Kidney epithelial cell (primary cell): ENCODE measurements at regions not wholly inside any gene's neighbourhood (a gene's known extent, or its start where the extent isn't known, plus 50 kb on each side); places are given as distances from the start of the nearest gene placed in this dataset.

Experiments
- DNase-seq: peaks from one replicate; pipeline ENCODE4 v3.0.0-alpha.2; 2010; ENCODE audit warnings: low read depth
- H3K27me3 ChIP-seq: 2 replicates; pipeline ENCODE4 v1.6.0; 2011; ENCODE audit warnings: low read length; ENCODE audit not compliant: control insufficient read depth, insufficient read depth
- H3K36me3 ChIP-seq: 2 replicates; pipeline ENCODE4 v1.5.1; 2011; ENCODE audit warnings: low read length; ENCODE audit not compliant: control insufficient read depth, insufficient read depth
- H3K4me3 ChIP-seq: 2 replicates; pipeline ENCODE4 v1.5.1; 2011; ENCODE audit warnings: low read depth, mild to moderate bottlenecking, control low read depth, low read length
- CTCF ChIP-seq: IDR thresholded peaks from 2 replicates; pipeline ENCODE4 v1.5.1; 2011; ENCODE audit warnings: mild to moderate bottlenecking, moderate library complexity, low read length, control low read depth, inconsistent platforms; ENCODE audit not compliant: insufficient read depth, poor library complexity, severe bottlenecking

GRCh38 chr13:97853550-97853949, 99.9 kb upstream of the IPO5 start:
- TF ChIP-seq CTCF: no peak
- Histone ChIP-seq H3K36me3 (no peaks in the 10 kb centered on the region), H3K4me3 (no peak overlapping the region), H3K27me3 (no peaks in the 10 kb centered on the region)
- no peak for DNase-seq

DNA sequence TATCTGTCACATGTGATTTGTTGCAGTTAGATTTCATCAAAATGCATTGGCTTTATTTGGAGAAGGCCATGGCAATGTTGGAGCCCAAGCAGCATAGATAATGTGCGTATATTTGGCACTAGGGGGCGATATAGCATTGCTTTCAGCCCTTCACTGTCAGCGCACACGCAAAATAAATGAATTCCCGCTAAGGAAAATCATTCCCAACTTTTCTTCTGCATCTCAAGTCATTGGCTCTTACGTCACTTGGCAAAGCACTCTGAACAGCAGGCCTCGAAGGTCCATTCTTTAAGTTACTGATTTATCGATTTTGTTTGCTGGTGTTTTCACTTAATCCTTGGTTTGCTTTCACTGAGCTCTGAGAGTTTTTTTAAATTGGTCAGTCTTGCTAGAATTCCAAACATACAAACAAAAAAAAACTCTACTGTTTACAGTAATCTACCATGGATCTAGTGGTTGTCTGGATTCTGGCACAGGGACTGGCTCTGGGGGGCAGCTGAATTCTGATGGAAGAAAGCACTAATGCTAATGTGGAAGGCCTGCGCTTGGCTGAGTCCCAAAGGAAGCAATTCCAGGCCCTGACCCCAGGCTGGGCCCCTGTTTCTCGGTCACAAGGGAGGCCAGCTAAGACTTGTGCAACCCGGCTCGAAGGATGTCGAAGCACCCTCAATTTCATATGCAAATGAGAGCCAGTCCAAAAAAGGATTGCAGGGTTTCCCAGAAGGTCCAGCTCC, 97.7 kb upstream of the IPO5 start:
- H3K27me3 ChIP-seq: no peaks in the 10 kb centered on the region
- peak; percentile 75 for TF ChIP-seq CTCF
- H3K36me3 ChIP-seq: no peaks in the 10 kb centered on the region
- H3K4me3 ChIP-seq: no peak overlapping the region
- DNase-seq: peak; percentile 52

DNA sequence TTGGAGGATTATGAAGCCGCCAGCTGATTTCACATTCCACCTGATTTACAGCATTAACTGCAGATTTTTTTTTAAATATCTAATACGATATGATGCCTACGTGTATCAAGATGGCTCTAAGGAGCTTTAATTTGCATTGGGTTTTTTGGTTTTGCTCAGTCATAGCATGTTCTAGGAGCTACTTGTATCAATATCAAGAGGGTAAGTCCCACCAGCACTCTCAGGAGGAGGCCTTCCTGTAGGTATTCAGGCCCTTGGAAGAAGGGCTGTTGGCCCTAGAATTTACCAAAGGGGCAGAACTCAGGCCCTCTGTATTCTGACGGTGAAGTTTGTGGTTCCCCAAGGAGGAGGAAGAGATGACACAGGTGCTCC, 97.2 kb upstream of the IPO5 start:
- no peaks in the 10 kb centered on the region for H3K27me3 ChIP-seq
- no peak for DNase-seq
- no peak overlapping the region for H3K4me3 ChIP-seq
- TF ChIP-seq CTCF: no peak
- no peaks in the 10 kb centered on the region for H3K36me3 ChIP-seq

DNA sequence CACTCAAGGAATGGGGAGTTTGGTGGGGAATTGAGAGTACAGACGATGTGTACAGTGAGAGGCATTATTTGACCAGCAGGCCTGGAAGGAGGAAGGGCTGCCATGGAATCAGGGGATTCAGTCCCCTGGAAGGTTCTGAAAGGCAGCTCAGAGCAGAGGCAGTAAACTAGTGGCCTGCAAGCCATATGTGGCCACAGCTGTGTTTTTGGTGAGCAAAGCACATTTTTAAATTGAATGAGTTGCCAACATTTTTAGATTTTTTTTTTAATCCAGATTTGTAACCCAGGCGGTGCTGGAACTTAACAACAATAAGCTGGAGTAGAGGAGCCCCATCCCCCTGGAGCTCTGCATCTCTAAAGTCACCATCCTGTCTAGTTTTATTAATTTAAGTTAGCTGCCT, 95.3 kb upstream of the IPO5 start:
- no peak for DNase-seq
- Histone ChIP-seq H3K4me3 (no peak overlapping the region), H3K27me3 (no peaks in the 10 kb centered on the region), H3K36me3 (no peaks in the 10 kb centered on the region)
- no peak for TF ChIP-seq CTCF

DNA sequence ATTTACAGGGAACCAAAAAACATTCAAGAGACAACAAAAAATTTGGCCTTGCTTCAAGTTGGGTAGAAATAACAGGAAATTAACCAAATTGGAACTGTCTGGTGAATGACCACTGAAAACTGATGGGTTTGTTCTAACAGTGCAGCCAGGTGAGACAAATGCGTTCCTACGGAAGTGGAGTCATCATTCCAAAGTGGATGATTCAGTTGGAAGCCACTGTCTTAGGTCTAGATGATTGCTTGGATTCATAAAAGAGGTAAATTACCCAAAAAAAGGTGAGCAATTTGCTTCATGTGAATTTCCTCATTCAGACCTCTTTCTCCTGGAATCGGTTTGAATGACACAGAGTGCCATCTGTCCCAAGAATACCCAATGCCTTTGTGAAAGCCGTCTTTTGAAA, 87.1 kb upstream of the IPO5 start:
- H3K27me3 ChIP-seq: no peaks in the 10 kb centered on the region
- H3K4me3 ChIP-seq: no peak overlapping the region
- no peaks in the 10 kb centered on the region for H3K36me3 ChIP-seq
- DNase-seq: no peak
- no peak for TF ChIP-seq CTCF

GRCh38 chr13:97866751-97867150, 86.7 kb upstream of the IPO5 start:
- TF ChIP-seq CTCF: no peak
- no peaks in the 10 kb centered on the region for H3K27me3 ChIP-seq
- no peak for DNase-seq
- no peaks in the 10 kb centered on the region for H3K36me3 ChIP-seq
- no peak overlapping the region for H3K4me3 ChIP-seq
